ENCODE measurements at regions not wholly inside any gene's neighbourhood (a gene's known extent, or its start where the extent isn't known, plus 50 kb on each side); places are given as distances from the start of the nearest gene placed in this dataset.
A peak's percentile ranks its signal among the peaks of the same experiment; 100 is the strongest.

DNA sequence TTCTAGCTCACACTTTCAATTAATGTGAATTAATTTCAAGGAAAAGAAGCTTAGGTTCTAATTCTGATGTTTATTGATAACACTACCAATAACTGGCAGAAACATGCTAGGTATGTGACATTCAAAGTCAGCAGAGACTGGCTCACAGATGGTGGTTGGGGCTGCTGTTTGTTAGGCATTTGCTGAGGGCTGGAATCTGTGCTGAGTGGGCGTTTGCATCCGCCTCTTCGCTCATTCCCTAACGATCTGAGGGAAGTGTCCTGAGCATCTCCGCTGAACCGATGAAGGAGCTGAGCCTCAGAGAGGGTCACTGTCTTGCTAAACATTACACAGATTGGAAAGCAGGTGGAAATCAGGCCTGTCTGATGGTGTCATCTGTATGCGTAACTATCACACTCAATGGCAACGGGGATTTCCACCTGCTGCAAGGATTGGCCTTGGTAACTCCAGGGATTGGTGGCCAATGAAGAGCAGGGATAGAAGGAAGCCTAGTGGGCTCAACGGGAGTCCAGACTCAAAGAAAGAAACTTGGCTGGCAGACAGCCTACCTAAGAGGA, 338.9 kb downstream of the TEX29 start:
- Mint-ChIP-seq H3K27ac (peak overlapping the region; percentile 91), H3K9me3 (no peaks in the 10 kb centered on the region), H3K27me3 (ENCODE audit: insufficient read depth, low read depth) (peaks cover 9% of the 10 kb centered on the region), H3K4me3 (no peak overlapping the region), H3K4me1 (peaks cover 34% of the 10 kb centered on the region), H3K36me3 (no peaks in the 10 kb centered on the region)
- Histone ChIP-seq H3F3A (ENCODE audit: low read depth) (peaks cover 28% of the 10 kb centered on the region), H3K27me3 (peaks cover 89% of the 10 kb centered on the region), H3K4me1 (peaks cover 29% of the 10 kb centered on the region), H3K36me3 (no peaks in the 10 kb centered on the region), H3K9ac (no peak overlapping the region), H3K79me2 (ENCODE audit: low read depth) (no peaks in the 10 kb centered on the region), H3K4me3 (no peak overlapping the region), H4K20me1 (ENCODE audit: low read depth) (peaks cover 11% of the 10 kb centered on the region), H2AFZ (replicated peaks) (no peak overlapping the region), H3K27ac (no peak overlapping the region), H3K4me2 (peak overlapping the region; percentile 26), H3K9me3 (ENCODE audit: low read depth) (no peaks in the 10 kb centered on the region)
- DNase-seq (ENCODE audit: low spot score): peak; percentile 24
- TF ChIP-seq EZH2phosphoT487 (IDR thresholded peaks at IDR 0.05) (no peak), CTCF (IDR thresholded peaks at IDR 0.05) (no peak), EZH2 (IDR thresholded peaks at IDR 0.05) (no peak)

- H3K36me3 Mint-ChIP-seq: no peaks in the 10 kb centered on the region
- Histone ChIP-seq H3F3A (ENCODE audit: low read depth) (peaks cover 28% of the 10 kb centered on the region), H4K20me1 (ENCODE audit: low read depth) (peaks cover 11% of the 10 kb centered on the region), H2AFZ (replicated peaks) (no peak overlapping the region), H3K4me2 (peak overlapping the region; percentile 26), H3K9ac (no peak overlapping the region), H3K9me3 (ENCODE audit: low read depth) (no peaks in the 10 kb centered on the region), H3K36me3 (no peaks in the 10 kb centered on the region), H3K79me2 (ENCODE audit: low read depth) (no peaks in the 10 kb centered on the region), H3K4me1 (peaks cover 29% of the 10 kb centered on the region), H3K27me3 (peaks cover 89% of the 10 kb centered on the region), H3K4me3 (no peak overlapping the region), H3K27ac (no peak overlapping the region)
- no peak for TF ChIP-seq CTCF (IDR thresholded peaks at IDR 0.05)
- TF ChIP-seq EZH2 (IDR thresholded peaks at IDR 0.05): no peak
- TF ChIP-seq EZH2phosphoT487 (IDR thresholded peaks at IDR 0.05): no peak
- no peak for DNase-seq (ENCODE audit: low spot score)
- H3K27ac Mint-ChIP-seq: peak overlapping the region; percentile 91
- no peaks in the 10 kb centered on the region for H3K9me3 Mint-ChIP-seq
- peaks cover 9% of the 10 kb centered on the region for H3K27me3 Mint-ChIP-seq (ENCODE audit: insufficient read depth, low read depth)
- H3K4me3 Mint-ChIP-seq: no peak overlapping the region
- H3K4me1 Mint-ChIP-seq: peaks cover 37% of the 10 kb centered on the region
These were observed 339.4 kb downstream of the TEX29 start for GRCh38 chr13:111659842-111660241.

- Histone ChIP-seq H3K9ac (no peak overlapping the region), H3K4me2 (no peak overlapping the region), H3F3A (ENCODE audit: low read depth) (peaks cover 28% of the 10 kb centered on the region), H3K27me3 (peaks cover 82% of the 10 kb centered on the region), H4K20me1 (ENCODE audit: low read depth) (peaks cover 11% of the 10 kb centered on the region), H3K9me3 (ENCODE audit: low read depth) (no peaks in the 10 kb centered on the region), H2AFZ (replicated peaks) (no peak overlapping the region), H3K36me3 (no peaks in the 10 kb centered on the region), H3K4me3 (no peak overlapping the region), H3K27ac (no peak overlapping the region), H3K4me1 (peaks cover 29% of the 10 kb centered on the region), H3K79me2 (ENCODE audit: low read depth) (no peaks in the 10 kb centered on the region)
- Mint-ChIP-seq H3K36me3 (no peaks in the 10 kb centered on the region), H3K4me1 (peaks cover 42% of the 10 kb centered on the region), H3K9me3 (no peaks in the 10 kb centered on the region), H3K4me3 (no peak overlapping the region), H3K27ac (no peak overlapping the region), H3K27me3 (ENCODE audit: insufficient read depth, low read depth) (peaks cover 9% of the 10 kb centered on the region)
- no peak for TF ChIP-seq CTCF (IDR thresholded peaks at IDR 0.05)
- DNase-seq (ENCODE audit: low spot score): no peak
These were observed 340.6 kb downstream of the TEX29 start for GRCh38 chr13:111661052-111661451.
